Activated T-cell treated with anti-CD3 and anti-CD28 coated beads, Interleukin-2, amount 50 U/mL, for 24 hours (primary cell): ENCODE measurements at regions not wholly inside any gene's neighbourhood (a gene's known extent, or its start where the extent isn't known, plus 50 kb on each side); places are given as distances from the start of the nearest gene placed in this dataset.

Experiments
- DNase-seq: peaks from one replicate; pipeline ENCODE4 v3.0.0-alpha.2; 2020
- H3K27ac Mint-ChIP-seq: 2 replicates; pipeline ENCODE4 v1.8.0; 2020; ENCODE audit warnings: mild to moderate bottlenecking, mixed read lengths
- H3K27me3 Mint-ChIP-seq: 2 replicates; pipeline ENCODE4 v1.8.0; 2020; ENCODE audit warnings: mixed read lengths
- H3K36me3 Mint-ChIP-seq: 2 replicates; pipeline ENCODE4 v1.8.0; 2020; ENCODE audit warnings: low read depth, mixed read lengths
- H3K4me1 Mint-ChIP-seq: 2 replicates; pipeline ENCODE4 v1.8.0; 2020; ENCODE audit warnings: low read depth, mixed read lengths
- H3K4me3 Mint-ChIP-seq: 2 replicates; pipeline ENCODE4 v1.8.0; 2020; ENCODE audit warnings: mild to moderate bottlenecking, moderate library complexity, mixed read lengths
- H3K9me3 Mint-ChIP-seq: 2 replicates; pipeline ENCODE4 v1.8.0; 2020; ENCODE audit warnings: mixed read lengths

GRCh38 chr12:97335115-97335514 is 127.5 kb upstream of the RMST start:
- no peaks in the 10 kb centered on the region for H3K9me3 Mint-ChIP-seq
- DNase-seq = no peak
- no peak overlapping the region for H3K4me3 Mint-ChIP-seq
- peaks cover 32% of the 10 kb centered on the region for H3K27me3 Mint-ChIP-seq
- H3K4me1 Mint-ChIP-seq = no peaks in the 10 kb centered on the region
- H3K36me3 Mint-ChIP-seq = no peaks in the 10 kb centered on the region
- H3K27ac Mint-ChIP-seq = no peak overlapping the region

- Mint-ChIP-seq H3K27ac (no peak overlapping the region), H3K9me3 (no peaks in the 10 kb centered on the region), H3K27me3 (peaks cover 29% of the 10 kb centered on the region), H3K36me3 (no peaks in the 10 kb centered on the region), H3K4me1 (no peaks in the 10 kb centered on the region), H3K4me3 (no peak overlapping the region)
- no peak for DNase-seq
These were observed 125.5 kb upstream of the RMST start for GRCh38 chr12:97336900-97337751.

GRCh38 chr12:97342130-97342529 is 120.5 kb upstream of the RMST start:
- no peaks in the 10 kb centered on the region for H3K9me3 Mint-ChIP-seq
- no peak for DNase-seq
- H3K27me3 Mint-ChIP-seq = peaks cover 23% of the 10 kb centered on the region
- H3K27ac Mint-ChIP-seq = no peak overlapping the region
- no peaks in the 10 kb centered on the region for H3K4me1 Mint-ChIP-seq
- H3K4me3 Mint-ChIP-seq = no peak overlapping the region
- no peaks in the 10 kb centered on the region for H3K36me3 Mint-ChIP-seq

GRCh38 chr12:97347956-97348355 is 114.6 kb upstream of the RMST start:
- DNase-seq = no peak
- Mint-ChIP-seq H3K27me3 (no peaks in the 10 kb centered on the region), H3K27ac (no peak overlapping the region), H3K4me3 (no peak overlapping the region), H3K36me3 (no peaks in the 10 kb centered on the region), H3K4me1 (no peaks in the 10 kb centered on the region), H3K9me3 (no peaks in the 10 kb centered on the region)

- no peaks in the 10 kb centered on the region for H3K9me3 Mint-ChIP-seq
- peaks cover 14% of the 10 kb centered on the region for H3K27me3 Mint-ChIP-seq
- H3K36me3 Mint-ChIP-seq = no peaks in the 10 kb centered on the region
- no peaks in the 10 kb centered on the region for H3K4me1 Mint-ChIP-seq
- no peak overlapping the region for H3K4me3 Mint-ChIP-seq
- no peak overlapping the region for H3K27ac Mint-ChIP-seq
- no peak for DNase-seq
These were observed 104.2 kb upstream of the RMST start for GRCh38 chr12:97358361-97358760.

- no peak for DNase-seq
- H3K27ac Mint-ChIP-seq = no peak overlapping the region
- H3K4me3 Mint-ChIP-seq = no peak overlapping the region
- no peaks in the 10 kb centered on the region for H3K9me3 Mint-ChIP-seq
- H3K27me3 Mint-ChIP-seq = peaks cover 14% of the 10 kb centered on the region
- no peaks in the 10 kb centered on the region for H3K4me1 Mint-ChIP-seq
- H3K36me3 Mint-ChIP-seq = no peaks in the 10 kb centered on the region
These were observed 103.4 kb upstream of the RMST start for GRCh38 chr12:97359021-97359690.

- no peak for DNase-seq
- Mint-ChIP-seq H3K9me3 (no peaks in the 10 kb centered on the region), H3K4me1 (no peaks in the 10 kb centered on the region)
These were observed 98.9 kb upstream of the RMST start for GRCh38 chr12:97363693-97364092.

GRCh38 chr12:97368462-97369163 is 94.0 kb upstream of the RMST start:
- Mint-ChIP-seq H3K27ac (no peak overlapping the region), H3K4me1 (no peaks in the 10 kb centered on the region), H3K27me3 (peaks cover 16% of the 10 kb centered on the region), H3K9me3 (no peaks in the 10 kb centered on the region), H3K4me3 (no peak overlapping the region), H3K36me3 (no peaks in the 10 kb centered on the region)
- no peak for DNase-seq

More at GRCh38 chr12:97363693-97364092, 98.9 kb upstream of the RMST start:
- no peak overlapping the region for H3K4me3 Mint-ChIP-seq
- H3K27me3 Mint-ChIP-seq = peaks cover 16% of the 10 kb centered on the region
- no peak overlapping the region for H3K27ac Mint-ChIP-seq
- H3K36me3 Mint-ChIP-seq = no peaks in the 10 kb centered on the region

GRCh38 chr12:97375310-97375709 is 87.3 kb upstream of the RMST start:
- Mint-ChIP-seq H3K36me3 (no peaks in the 10 kb centered on the region), H3K9me3 (no peaks in the 10 kb centered on the region), H3K27me3 (no peaks in the 10 kb centered on the region), H3K27ac (no peak overlapping the region), H3K4me1 (no peaks in the 10 kb centered on the region), H3K4me3 (no peak overlapping the region)
- no peak for DNase-seq

GRCh38 chr12:97380440-97380839 is 82.2 kb upstream of the RMST start:
- H3K4me3 Mint-ChIP-seq = no peak overlapping the region
- no peaks in the 10 kb centered on the region for H3K9me3 Mint-ChIP-seq
- no peaks in the 10 kb centered on the region for H3K4me1 Mint-ChIP-seq
- no peaks in the 10 kb centered on the region for H3K36me3 Mint-ChIP-seq
- no peaks in the 10 kb centered on the region for H3K27me3 Mint-ChIP-seq
- DNase-seq = no peak
- no peak overlapping the region for H3K27ac Mint-ChIP-seq

- Mint-ChIP-seq H3K36me3 (no peaks in the 10 kb centered on the region), H3K27ac (no peak overlapping the region), H3K4me1 (no peaks in the 10 kb centered on the region), H3K9me3 (no peaks in the 10 kb centered on the region), H3K4me3 (no peak overlapping the region), H3K27me3 (peaks cover 4% of the 10 kb centered on the region)
- no peak for DNase-seq
These were observed 77.5 kb upstream of the RMST start for GRCh38 chr12:97385121-97385520.

GRCh38 chr12:97386133-97386581 is 76.4 kb upstream of the RMST start:
- Mint-ChIP-seq H3K4me1 (no peaks in the 10 kb centered on the region), H3K27me3 (peaks cover 4% of the 10 kb centered on the region), H3K27ac (no peak overlapping the region), H3K9me3 (no peaks in the 10 kb centered on the region), H3K4me3 (no peak overlapping the region), H3K36me3 (no peaks in the 10 kb centered on the region)
- DNase-seq = no peak

GRCh38 chr12:97387844-97388243 is 74.8 kb upstream of the RMST start:
- no peak for DNase-seq
- Mint-ChIP-seq H3K27me3 (peaks cover 4% of the 10 kb centered on the region), H3K4me1 (no peaks in the 10 kb centered on the region), H3K36me3 (no peaks in the 10 kb centered on the region), H3K27ac (no peak overlapping the region), H3K4me3 (no peak overlapping the region), H3K9me3 (no peaks in the 10 kb centered on the region)

- H3K9me3 Mint-ChIP-seq = no peaks in the 10 kb centered on the region
These were observed 67.9 kb upstream of the RMST start for GRCh38 chr12:97394657-97395056.

GRCh38 chr12:97397008-97397407 is 65.6 kb upstream of the RMST start:
- no peak for DNase-seq
- Mint-ChIP-seq H3K27ac (no peak overlapping the region), H3K4me1 (no peaks in the 10 kb centered on the region), H3K9me3 (no peaks in the 10 kb centered on the region), H3K36me3 (no peaks in the 10 kb centered on the region), H3K27me3 (peaks cover 4% of the 10 kb centered on the region), H3K4me3 (no peak overlapping the region)

More at GRCh38 chr12:97394657-97395056, 67.9 kb upstream of the RMST start:
- Mint-ChIP-seq H3K36me3 (no peaks in the 10 kb centered on the region), H3K4me1 (no peaks in the 10 kb centered on the region), H3K4me3 (no peak overlapping the region), H3K27ac (no peak overlapping the region), H3K27me3 (peaks cover 2% of the 10 kb centered on the region)
- no peak for DNase-seq
